MCF 10A (cell line): ENCODE measurements at regions not wholly inside any gene's neighbourhood (a gene's known extent, or its start where the extent isn't known, plus 50 kb on each side); places are given as distances from the start of the nearest gene placed in this dataset.

Experiments used
- BruUV-seq: library from RNA; stranded (reverse); fragments of 400-500 nt; replicated peaks from 2 replicates; lab custom pipeline; 2021; lab: Mats Ljungman, UMichigan
- CTCF ChIA-PET: fragments of 300-600 bp; sonication (Branson Sonifier 250); formaldehyde crosslinking; extraction: SDS; loops from one replicate; lab custom pipeline; 2021; ENCODE audit warnings: antibody characterized with exemption, inconsistent platforms; lab: Yijun Ruan, JAX
- POLR2A ChIA-PET: fragments of 300-600, 350-650 bp; sonication (Branson Sonifier 250); formaldehyde crosslinking; extraction: SDS; loops from one replicate; lab custom pipeline; 2020; ENCODE audit warnings: antibody characterized with exemption, inconsistent platforms; lab: Yijun Ruan, JAX
- DNase-seq: peaks from one replicate; pipeline ENCODE4 v3.0.0-alpha.2; 2018; ENCODE audit not compliant: unreplicated experiment
- H3K27ac Mint-ChIP-seq: one replicate; pipeline ENCODE4 v1.8.0; 2022; ENCODE audit warnings: mild to moderate bottlenecking, low read depth, mixed read lengths; ENCODE audit not compliant: unreplicated experiment
- H3K27me3 Mint-ChIP-seq: one replicate; pipeline ENCODE4 v1.8.0; 2022; ENCODE audit warnings: mixed read lengths; ENCODE audit not compliant: insufficient read depth, unreplicated experiment
- H3K36me3 Mint-ChIP-seq: one replicate; pipeline ENCODE4 v1.8.0; 2022; ENCODE audit warnings: mild to moderate bottlenecking, moderate library complexity, mixed read lengths; ENCODE audit not compliant: insufficient read depth, unreplicated experiment
- H3K4me1 Mint-ChIP-seq: one replicate; pipeline ENCODE4 v1.8.0; 2022; ENCODE audit warnings: mixed read lengths; ENCODE audit not compliant: insufficient read depth, unreplicated experiment
- H3K4me3 Mint-ChIP-seq: one replicate; pipeline ENCODE4 v1.8.0; 2022; ENCODE audit warnings: mild to moderate bottlenecking, moderate library complexity, mixed read lengths; ENCODE audit not compliant: unreplicated experiment
- H3K9me3 Mint-ChIP-seq: one replicate; pipeline ENCODE4 v1.8.0; 2022; ENCODE audit warnings: mixed read lengths; ENCODE audit not compliant: unreplicated experiment
- CTCF ChIP-seq: fragments of 200-600 bp; IDR thresholded peaks from one replicate; pipeline ENCODE4 v1.8.0; 2022; ENCODE audit warnings: antibody characterized with exemption, mild to moderate bottlenecking; ENCODE audit not compliant: unreplicated experiment
- intact Hi-C: fragments of 100-400 bp; cut with micrococcal nuclease; formaldehyde crosslinking; loops from 2 replicates; pipeline ENCODE4 v1.14.1; 2022

- Mint-ChIP-seq H3K27me3 (no peaks in the 10 kb centered on the region), H3K9me3 (no peaks in the 10 kb centered on the region), H3K4me1 (peaks cover 6% of the 10 kb centered on the region), H3K27ac (no peak overlapping the region), H3K36me3 (no peaks in the 10 kb centered on the region), H3K4me3 (no peak overlapping the region)
- ChIA-PET POLR2A (interaction anchor here (0.6 kb wide), 1 partner anchor 33 kb away, joined by 5 read pairs; no protein-coding TSS in a partner anchor), CTCF (interaction anchor here (0.6 to 0.9 kb wide), 3 partner anchors 16 to 71 kb away, joined by 4 to 6 read pairs (median 4); no protein-coding TSS in a partner anchor)
- intact Hi-C loops: no loop called here
- no peak for TF ChIP-seq CTCF
- no peak for DNase-seq
- no TSS peak for BruUV-seq
Measured at GRCh38 chr2:150075831-150076230, 411.6 kb downstream of the RND3 start.

- no peak for TF ChIP-seq CTCF
- POLR2A ChIA-PET: interaction anchor here (0.5 kb wide), 1 partner anchor 10 kb away, joined by 3 read pairs; no protein-coding TSS in a partner anchor
- H3K4me3 Mint-ChIP-seq: no peak overlapping the region
Measured at GRCh38 chr2:150066490-150066889, 421.0 kb downstream of the RND3 start.

GRCh38 chr2:150063931-150064548, 423.4 kb downstream of the RND3 start:
- ChIA-PET CTCF (no interaction called here), POLR2A (no interaction called here)
- DNase-seq: no peak
- Mint-ChIP-seq H3K9me3 (no peaks in the 10 kb centered on the region), H3K4me3 (no peak overlapping the region), H3K27me3 (no peaks in the 10 kb centered on the region), H3K36me3 (no peaks in the 10 kb centered on the region), H3K27ac (no peak overlapping the region), H3K4me1 (peaks cover 10% of the 10 kb centered on the region)
- no TSS peak for BruUV-seq
- no peak for TF ChIP-seq CTCF
- intact Hi-C loops: no loop called here

More at GRCh38 chr2:150066490-150066889, 421.0 kb downstream of the RND3 start:
- no peaks in the 10 kb centered on the region for H3K27me3 Mint-ChIP-seq
- intact Hi-C loops: no loop called here
- H3K36me3 Mint-ChIP-seq: no peaks in the 10 kb centered on the region
- CTCF ChIA-PET: no interaction called here
- no peak for DNase-seq
- H3K4me1 Mint-ChIP-seq: peaks cover 10% of the 10 kb centered on the region
- no TSS peak for BruUV-seq
- H3K27ac Mint-ChIP-seq: no peak overlapping the region
- no peaks in the 10 kb centered on the region for H3K9me3 Mint-ChIP-seq

- Mint-ChIP-seq H3K9me3 (no peaks in the 10 kb centered on the region), H3K36me3 (no peaks in the 10 kb centered on the region), H3K27me3 (no peaks in the 10 kb centered on the region), H3K4me3 (no peak overlapping the region), H3K27ac (no peak overlapping the region), H3K4me1 (peaks cover 10% of the 10 kb centered on the region)
- DNase-seq: peak; percentile 17
- BruUV-seq: no TSS peak
- intact Hi-C loops: no loop called here
- no peak for TF ChIP-seq CTCF
- ChIA-PET CTCF (no interaction called here), POLR2A (no interaction called here)
Measured at GRCh38 chr2:150063432-150063889, 424.0 kb downstream of the RND3 start.
